GM13977 (cell line): ENCODE measurements at regions not wholly inside any gene's neighbourhood (a gene's known extent, or its start where the extent isn't known, plus 50 kb on each side); places are given as distances from the start of the nearest gene placed in this dataset.

Experiments
- DNase-seq: peaks from one replicate; pipeline ENCODE4 v3.0.0; 2012; ENCODE audit warnings: low spot score
- CTCF ChIP-seq: IDR thresholded peaks from 2 replicates; pipeline ENCODE4 v1.5.1; 2012; ENCODE audit warnings: mild to moderate bottlenecking, control low read depth; ENCODE audit not compliant: insufficient read depth; ENCODE audit errors: extremely low read depth, missing control alignments
- in situ Hi-C: fragments of 300-500 bp; cut with MboI; formaldehyde crosslinking; loops from one replicate; pipeline ENCODE4 v1.12.0; 2022; ENCODE audit warnings: low sequenced_read_pairs, low pct_unique_long_range_greater_than_20kb, mixed read lengths, inconsistent platforms; ENCODE audit not compliant: unreplicated experiment

GRCh38 chr18:65255417-65255816, 495.4 kb upstream of the CDH7 start:
- no peak for DNase-seq

GRCh38 chr18:65239787-65240186, 511.0 kb upstream of the CDH7 start:
- DNase-seq = no peak
- in situ Hi-C loops = no loop called here
- no peak for TF ChIP-seq CTCF

More at GRCh38 chr18:65255417-65255816, 495.4 kb upstream of the CDH7 start:
- no peak for TF ChIP-seq CTCF
- in situ Hi-C loops = no loop called here

- no peak for TF ChIP-seq CTCF
- in situ Hi-C loops = no loop called here
- DNase-seq = no peak
These were observed 514.7 kb upstream of the CDH7 start for GRCh38 chr18:65235966-65236624.

GRCh38 chr18:65230311-65230710, 520.5 kb upstream of the CDH7 start:
- TF ChIP-seq CTCF = no peak
- no peak for DNase-seq
- in situ Hi-C loops = no loop called here

- DNase-seq = no peak
- no peak for TF ChIP-seq CTCF
- in situ Hi-C loops = no loop called here
These were observed 522.8 kb upstream of the CDH7 start for GRCh38 chr18:65227970-65228369.

- in situ Hi-C loops = no loop called here
- TF ChIP-seq CTCF = no peak
- no peak for DNase-seq
These were observed 529.1 kb upstream of the CDH7 start for GRCh38 chr18:65221736-65222135.

- DNase-seq = no peak
- TF ChIP-seq CTCF = no peak
- in situ Hi-C loops = no loop called here
These were observed 529.7 kb upstream of the CDH7 start for GRCh38 chr18:65221115-65221514.
